T-helper 2 cell treated with Interferon-gamma antibody and Interleukin-4, amounts not matched to agents 5 μg/mL and 100 μg/mL, for 36 hours (primary cell): ENCODE measurements at regions not wholly inside any gene's neighbourhood (a gene's known extent, or its start where the extent isn't known, plus 50 kb on each side); places are given as distances from the start of the nearest gene placed in this dataset.

Experiments used
- DNase-seq: peaks from one replicate; pipeline ENCODE4 v3.0.0; 2021; ENCODE audit warnings: low spot score
- H3K27ac Mint-ChIP-seq: one replicate; pipeline ENCODE4 v1.8.0; 2021; ENCODE audit warnings: mild to moderate bottlenecking, mixed read lengths
- H3K27me3 Mint-ChIP-seq: one replicate; pipeline ENCODE4 v1.8.0; 2021; ENCODE audit warnings: low read depth, mixed read lengths
- H3K36me3 Mint-ChIP-seq: one replicate; pipeline ENCODE4 v1.8.0; 2021; ENCODE audit warnings: low read depth, mixed read lengths
- H3K4me1 Mint-ChIP-seq: one replicate; pipeline ENCODE4 v1.8.0; 2021; ENCODE audit warnings: low read depth, mixed read lengths
- H3K4me3 Mint-ChIP-seq: one replicate; pipeline ENCODE4 v1.8.0; 2022; ENCODE audit warnings: mild to moderate bottlenecking, moderate library complexity, mixed read lengths
- H3K9me3 Mint-ChIP-seq: one replicate; pipeline ENCODE4 v1.8.0; 2021; ENCODE audit warnings: mixed read lengths

DNA sequence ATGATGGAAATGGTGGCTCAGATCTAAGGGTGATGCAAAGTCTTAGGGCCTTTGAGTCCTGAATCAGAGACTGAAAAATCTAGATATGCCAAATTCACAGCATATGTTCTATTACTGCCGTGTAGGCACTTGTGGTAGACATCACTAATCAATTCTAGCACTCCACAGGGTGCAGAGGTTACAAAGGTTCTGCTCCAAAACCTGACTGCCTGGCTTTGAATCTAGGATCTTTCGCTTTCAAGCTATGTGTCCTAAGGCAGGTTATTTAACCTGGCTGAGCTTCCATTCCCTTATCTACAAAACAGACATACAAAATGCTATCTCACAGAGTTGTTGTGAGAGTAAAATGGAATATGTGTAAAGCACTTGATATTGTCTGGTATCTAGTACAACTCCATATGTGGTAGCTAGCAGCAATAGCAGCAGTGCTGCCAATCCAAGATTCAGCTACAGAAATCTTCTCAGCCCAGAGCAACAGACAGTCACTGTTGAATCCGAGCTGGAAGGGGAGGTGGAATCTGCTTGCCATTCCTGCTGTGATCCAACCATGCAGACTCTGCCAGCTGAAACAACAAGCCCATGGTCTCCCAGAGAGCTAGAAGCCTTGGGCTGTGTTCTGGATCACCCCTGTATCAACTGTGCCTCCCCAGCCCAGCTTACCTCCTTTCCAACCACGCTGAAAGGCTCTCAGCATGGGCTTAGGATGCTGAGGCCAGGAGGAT, 206.9 kb downstream of the TFAP2C start:
- Mint-ChIP-seq H3K36me3 (no peaks in the 10 kb centered on the region), H3K4me1 (no peaks in the 10 kb centered on the region), H3K4me3 (no peak overlapping the region), H3K9me3 (no peaks in the 10 kb centered on the region), H3K27ac (no peak overlapping the region), H3K27me3 (no peaks in the 10 kb centered on the region)
- DNase-seq: no peak

- no peak for DNase-seq
- Mint-ChIP-seq H3K4me3 (no peak overlapping the region), H3K4me1 (no peaks in the 10 kb centered on the region)
Measured at GRCh38 chr20:56839222-56839621, 210.1 kb downstream of the TFAP2C start.

GRCh38 chr20:56839786-56840185, 210.7 kb downstream of the TFAP2C start:
- H3K27ac Mint-ChIP-seq: no peak overlapping the region
- H3K9me3 Mint-ChIP-seq: no peaks in the 10 kb centered on the region
- no peak for DNase-seq
- H3K36me3 Mint-ChIP-seq: no peaks in the 10 kb centered on the region
- H3K4me3 Mint-ChIP-seq: no peak overlapping the region
- no peaks in the 10 kb centered on the region for H3K4me1 Mint-ChIP-seq
- no peaks in the 10 kb centered on the region for H3K27me3 Mint-ChIP-seq

More at GRCh38 chr20:56839222-56839621, 210.1 kb downstream of the TFAP2C start:
- Mint-ChIP-seq H3K36me3 (no peaks in the 10 kb centered on the region), H3K27me3 (no peaks in the 10 kb centered on the region), H3K9me3 (no peaks in the 10 kb centered on the region), H3K27ac (no peak overlapping the region)

GRCh38 chr20:56840716-56841261, 211.7 kb downstream of the TFAP2C start:
- no peaks in the 10 kb centered on the region for H3K4me1 Mint-ChIP-seq
- H3K27ac Mint-ChIP-seq: no peak overlapping the region
- no peak overlapping the region for H3K4me3 Mint-ChIP-seq
- no peaks in the 10 kb centered on the region for H3K27me3 Mint-ChIP-seq
- no peaks in the 10 kb centered on the region for H3K9me3 Mint-ChIP-seq
- H3K36me3 Mint-ChIP-seq: no peaks in the 10 kb centered on the region
- DNase-seq: no peak

- Mint-ChIP-seq H3K4me3 (no peak overlapping the region), H3K36me3 (no peaks in the 10 kb centered on the region)
Measured at GRCh38 chr20:56841346-56841908, 212.3 kb downstream of the TFAP2C start.

DNA sequence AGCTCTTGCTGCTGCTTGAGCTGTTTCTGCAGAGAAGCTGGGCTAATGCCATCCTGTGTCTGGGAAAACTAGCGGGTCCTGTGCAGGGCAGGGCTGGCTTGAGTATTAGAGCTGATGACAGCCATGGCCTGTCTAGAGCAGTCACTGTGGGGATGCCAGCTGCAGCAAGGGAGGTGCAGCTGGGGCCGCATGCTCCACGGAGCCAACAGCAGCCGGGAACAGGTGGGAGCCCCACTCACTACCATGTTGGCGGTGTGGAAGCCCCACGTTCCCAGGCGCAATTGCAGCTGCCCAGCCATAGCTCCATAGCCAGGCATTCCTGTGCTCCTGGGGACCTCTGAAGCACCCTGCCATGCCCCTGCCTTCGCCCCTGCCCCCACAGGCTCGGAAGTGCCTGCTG, 212.9 kb downstream of the TFAP2C start:
- no peaks in the 10 kb centered on the region for H3K4me1 Mint-ChIP-seq
- no peak for DNase-seq
- H3K27me3 Mint-ChIP-seq: no peaks in the 10 kb centered on the region
- no peak overlapping the region for H3K27ac Mint-ChIP-seq
- no peaks in the 10 kb centered on the region for H3K9me3 Mint-ChIP-seq
- no peak overlapping the region for H3K4me3 Mint-ChIP-seq
- no peaks in the 10 kb centered on the region for H3K36me3 Mint-ChIP-seq

More at GRCh38 chr20:56841346-56841908, 212.3 kb downstream of the TFAP2C start:
- no peaks in the 10 kb centered on the region for H3K27me3 Mint-ChIP-seq
- no peaks in the 10 kb centered on the region for H3K9me3 Mint-ChIP-seq
- no peaks in the 10 kb centered on the region for H3K4me1 Mint-ChIP-seq
- DNase-seq: no peak
- H3K27ac Mint-ChIP-seq: no peak overlapping the region

DNA sequence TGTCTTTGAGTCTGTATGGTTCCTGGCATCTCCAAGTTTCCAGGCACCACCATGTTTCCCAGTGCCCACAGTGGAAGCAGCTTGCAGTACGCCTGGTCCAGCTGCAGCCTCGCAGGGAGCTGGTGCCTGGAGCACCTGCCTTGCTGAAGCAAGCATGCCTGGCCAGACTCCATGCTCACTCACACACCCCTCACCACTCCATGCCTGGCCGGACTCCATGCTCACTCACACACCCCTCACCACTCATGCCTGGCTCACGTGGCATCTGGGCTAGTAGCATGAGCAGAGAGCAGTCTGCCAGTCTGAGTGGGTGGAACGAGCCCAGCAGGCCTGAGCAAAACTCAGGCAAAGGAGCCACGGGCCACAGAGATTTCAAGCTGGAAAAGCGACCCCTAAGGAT, 214.3 kb downstream of the TFAP2C start:
- no peaks in the 10 kb centered on the region for H3K27me3 Mint-ChIP-seq
- no peak overlapping the region for H3K4me3 Mint-ChIP-seq
- H3K4me1 Mint-ChIP-seq: no peaks in the 10 kb centered on the region
- no peak overlapping the region for H3K27ac Mint-ChIP-seq
- no peak for DNase-seq
- no peaks in the 10 kb centered on the region for H3K9me3 Mint-ChIP-seq
- no peaks in the 10 kb centered on the region for H3K36me3 Mint-ChIP-seq

- no peaks in the 10 kb centered on the region for H3K27me3 Mint-ChIP-seq
- H3K4me1 Mint-ChIP-seq: no peaks in the 10 kb centered on the region
- DNase-seq: no peak
Measured at GRCh38 chr20:56843817-56844216, 214.7 kb downstream of the TFAP2C start.

GRCh38 chr20:56845546-56846086, 216.5 kb downstream of the TFAP2C start:
- H3K36me3 Mint-ChIP-seq: no peaks in the 10 kb centered on the region
- no peak for DNase-seq
- H3K4me1 Mint-ChIP-seq: no peaks in the 10 kb centered on the region
- H3K27ac Mint-ChIP-seq: no peak overlapping the region
- no peaks in the 10 kb centered on the region for H3K27me3 Mint-ChIP-seq
- no peak overlapping the region for H3K4me3 Mint-ChIP-seq
- H3K9me3 Mint-ChIP-seq: no peaks in the 10 kb centered on the region

More at GRCh38 chr20:56843817-56844216, 214.7 kb downstream of the TFAP2C start:
- H3K4me3 Mint-ChIP-seq: no peak overlapping the region
- no peaks in the 10 kb centered on the region for H3K9me3 Mint-ChIP-seq
- no peak overlapping the region for H3K27ac Mint-ChIP-seq
- H3K36me3 Mint-ChIP-seq: no peaks in the 10 kb centered on the region

GRCh38 chr20:56848561-56848960, 219.5 kb downstream of the TFAP2C start:
- no peak overlapping the region for H3K4me3 Mint-ChIP-seq
- DNase-seq: no peak
- H3K9me3 Mint-ChIP-seq: no peaks in the 10 kb centered on the region
- no peaks in the 10 kb centered on the region for H3K27me3 Mint-ChIP-seq
- no peaks in the 10 kb centered on the region for H3K36me3 Mint-ChIP-seq
- H3K27ac Mint-ChIP-seq: no peak overlapping the region
- no peaks in the 10 kb centered on the region for H3K4me1 Mint-ChIP-seq

- Mint-ChIP-seq H3K4me3 (no peak overlapping the region), H3K4me1 (no peaks in the 10 kb centered on the region), H3K27ac (no peak overlapping the region), H3K9me3 (no peaks in the 10 kb centered on the region), H3K27me3 (no peaks in the 10 kb centered on the region), H3K36me3 (no peaks in the 10 kb centered on the region)
- no peak for DNase-seq
Measured at GRCh38 chr20:56851552-56851951, 222.4 kb downstream of the TFAP2C start.

DNA sequence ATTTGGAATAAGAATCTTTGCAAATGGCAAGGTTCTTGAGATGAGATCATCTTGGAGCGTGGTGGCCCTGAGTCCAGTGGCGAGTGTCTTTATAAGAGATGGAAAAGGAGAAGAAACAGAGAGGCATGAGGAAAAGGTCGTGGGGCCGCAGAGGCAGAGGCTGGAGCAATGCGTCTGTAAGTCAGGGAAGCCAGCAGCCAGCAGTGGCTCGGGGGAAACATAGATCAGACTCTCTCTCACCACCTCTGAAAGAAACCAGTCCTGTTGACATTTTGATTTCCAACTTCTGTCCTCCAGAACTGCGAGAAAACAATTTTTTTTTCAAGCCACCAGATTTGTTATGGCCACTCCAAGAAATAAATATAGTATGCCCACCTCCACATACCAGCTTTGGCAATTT, 226.6 kb downstream of the TFAP2C start:
- Mint-ChIP-seq H3K27me3 (peaks cover 3% of the 10 kb centered on the region), H3K4me1 (no peaks in the 10 kb centered on the region), H3K36me3 (no peaks in the 10 kb centered on the region)

GRCh38 chr20:56857950-56858349, 228.8 kb downstream of the TFAP2C start:
- H3K9me3 Mint-ChIP-seq: no peaks in the 10 kb centered on the region
- no peak overlapping the region for H3K4me3 Mint-ChIP-seq
- H3K36me3 Mint-ChIP-seq: no peaks in the 10 kb centered on the region
- H3K4me1 Mint-ChIP-seq: no peaks in the 10 kb centered on the region
- H3K27me3 Mint-ChIP-seq: peaks cover 6% of the 10 kb centered on the region
- no peak for DNase-seq
- H3K27ac Mint-ChIP-seq: no peak overlapping the region

More for the DNA sequence above, 226.6 kb downstream of the TFAP2C start:
- DNase-seq: no peak
- Mint-ChIP-seq H3K4me3 (no peak overlapping the region), H3K9me3 (no peaks in the 10 kb centered on the region), H3K27ac (no peak overlapping the region)

GRCh38 chr20:56859039-56859800, 230.1 kb downstream of the TFAP2C start:
- Mint-ChIP-seq H3K27me3 (peaks cover 6% of the 10 kb centered on the region), H3K4me1 (no peaks in the 10 kb centered on the region), H3K27ac (no peak overlapping the region)

More at GRCh38 chr20:56859039-56859800, 230.1 kb downstream of the TFAP2C start:
- H3K36me3 Mint-ChIP-seq: no peaks in the 10 kb centered on the region
- no peaks in the 10 kb centered on the region for H3K9me3 Mint-ChIP-seq
- no peak for DNase-seq
- H3K4me3 Mint-ChIP-seq: no peak overlapping the region
